ENCODE measurements at regions not wholly inside any gene's neighbourhood (a gene's known extent, or its start where the extent isn't known, plus 50 kb on each side); places are given as distances from the start of the nearest gene placed in this dataset.
"Not testable (repeated sequence)": the region's sequence is repeated elsewhere in the genome, so short reads cannot be mapped to it uniquely, and the experiment has no call there.

DNA sequence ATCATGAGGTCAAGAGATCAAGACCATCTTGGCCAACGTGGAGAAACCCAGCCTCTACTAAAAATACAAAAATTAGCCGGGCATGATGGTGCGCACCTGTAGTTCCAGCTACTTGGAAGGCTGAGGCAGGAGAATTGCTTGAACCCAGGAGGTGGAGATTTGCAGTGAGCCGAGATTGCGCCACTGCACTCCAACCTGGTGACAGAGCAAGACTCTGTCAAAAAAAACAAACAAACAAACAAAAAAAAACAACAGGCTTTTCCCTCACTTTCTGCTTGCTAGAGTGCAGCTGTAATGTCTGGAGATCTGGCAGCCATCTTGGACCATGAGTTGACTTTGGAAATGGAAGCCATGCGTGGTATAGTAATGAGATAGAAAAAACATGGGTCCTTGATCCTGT, 101.1 kb upstream of the SHB start:
- ATAC-seq; H3K27me3 ChIP-seq (ENCODE audit: control insufficient read depth, insufficient read depth, low read length); H3K4me1 ChIP-seq (ENCODE audit: control insufficient read depth, insufficient read depth, low read length); in situ Hi-C loops (cut with HindIII; ENCODE audit: low pct_unique_long_range_greater_than_20kb, low sequenced_read_pairs); H3K27ac ChIP-seq (ENCODE audit: low read length); H3K4me3 ChIP-seq (ENCODE audit: low read depth in 2 of 2, low read length in 2 of 2); DNase-seq (ENCODE audit: low read depth, low spot score); H3K36me3 ChIP-seq (ENCODE audit: control insufficient read depth, insufficient read depth, low read length); CTCF ChIA-PET; intact Hi-C loops (cut with micrococcal nuclease; ENCODE audit: unreplicated experiment); H3K9me3 ChIP-seq (ENCODE audit: control insufficient read depth, insufficient read depth, low read depth, low read length); POLR2A ChIA-PET; BruUV-seq (replicated peaks): not testable (repeated sequence)

GRCh38 chr9:38166501-38166900, 97.5 kb upstream of the SHB start:
- ChIA-PET CTCF (no interaction called here), POLR2A (no interaction called here)
- no peak overlapping the region for H3K27ac ChIP-seq (ENCODE audit: low read length)
- DNase-seq (ENCODE audit: low read depth, low spot score) (no peak), ATAC-seq (no peak)
- H3K27me3 ChIP-seq (ENCODE audit: control insufficient read depth, insufficient read depth, low read length): no peaks in the 10 kb centered on the region
- no peaks in the 10 kb centered on the region for H3K4me1 ChIP-seq (ENCODE audit: control insufficient read depth, insufficient read depth, low read length)
- BruUV-seq (replicated peaks): no TSS peak
- TF ChIP-seq REST (IDR thresholded peaks at IDR 0.05; ENCODE audit: insufficient read depth in 1 of 2, low read depth in 2 of 2, low read length in 1 of 2) (no peak), POLR2AphosphoS5 (IDR thresholded peaks at IDR 0.05; ENCODE audit: low read depth, low read length) (no peak), SIN3A (IDR thresholded peaks at IDR 0.05; ENCODE audit: borderline replicate concordance, insufficient read depth, low read depth, low read length) (no peak), TCF7L2 (IDR thresholded peaks at IDR 0.05; ENCODE audit: low read depth, low read length) (no peak), CTCF (IDR thresholded peaks at IDR 0.05) (no peak)
- in situ Hi-C loops (cut with HindIII; ENCODE audit: low pct_unique_long_range_greater_than_20kb, low sequenced_read_pairs): no loop called here
- H3K36me3 ChIP-seq (ENCODE audit: control insufficient read depth, insufficient read depth, low read length): no peaks in the 10 kb centered on the region
- no peak overlapping the region for H3K4me3 ChIP-seq (ENCODE audit: low read depth in 2 of 2, low read length in 2 of 2)
- peaks cover 3% of the 10 kb centered on the region; the same call in 1 of the 2 replicates for H3K9me3 ChIP-seq (ENCODE audit: control insufficient read depth, insufficient read depth, low read depth, low read length)
- intact Hi-C loops (cut with micrococcal nuclease; ENCODE audit: unreplicated experiment): no loop called here

DNA sequence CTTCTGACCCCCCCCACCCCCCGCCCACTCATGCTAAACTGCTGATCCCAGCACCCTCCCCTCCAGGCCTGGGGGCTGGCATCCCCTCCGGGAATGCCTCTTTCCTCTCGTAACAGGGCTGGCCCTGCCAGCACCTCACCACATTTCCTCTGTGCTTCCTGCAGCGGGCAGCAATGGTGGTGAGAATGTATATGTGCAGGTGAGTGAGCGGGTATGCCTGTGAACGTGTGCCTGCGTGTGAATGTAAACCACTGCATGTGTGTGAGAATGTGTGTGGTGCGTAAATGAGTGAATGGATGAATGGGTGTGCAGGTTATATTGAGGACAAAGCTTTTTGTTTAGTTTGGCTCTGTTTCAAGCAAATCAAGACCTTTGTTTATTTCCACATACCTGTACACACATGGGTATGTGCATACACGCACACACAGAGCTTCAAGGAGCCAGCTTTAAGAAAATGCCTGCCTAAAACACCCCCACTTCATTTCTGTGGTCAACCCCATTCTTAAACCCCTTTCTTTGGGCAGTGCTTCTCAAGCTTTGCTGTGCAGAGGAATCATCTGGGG, 95.7 kb upstream of the SHB start:
- Histone ChIP-seq H3K27ac (ENCODE audit: low read length) (no peak overlapping the region), H3K36me3 (ENCODE audit: control insufficient read depth, insufficient read depth, low read length) (no peaks in the 10 kb centered on the region), H3K27me3 (ENCODE audit: control insufficient read depth, insufficient read depth, low read length) (no peaks in the 10 kb centered on the region), H3K4me3 (ENCODE audit: low read depth in 2 of 2, low read length in 2 of 2) (no peak overlapping the region), H3K9me3 (ENCODE audit: control insufficient read depth, insufficient read depth, low read depth, low read length) (peaks cover 3% of the 10 kb centered on the region; the same call in 1 of the 2 replicates), H3K4me1 (ENCODE audit: control insufficient read depth, insufficient read depth, low read length) (no peaks in the 10 kb centered on the region)
- DNase-seq (ENCODE audit: low read depth, low spot score): no peak
- ChIA-PET CTCF (no interaction called here), POLR2A (interaction anchor here (0.6 kb wide), 1 partner anchor 10 kb away, joined by 10 read pairs; no protein-coding TSS in a partner anchor)
- no TSS peak for BruUV-seq (replicated peaks)
- intact Hi-C loops (cut with micrococcal nuclease; ENCODE audit: unreplicated experiment) (no loop called here), in situ Hi-C loops (cut with HindIII; ENCODE audit: low pct_unique_long_range_greater_than_20kb, low sequenced_read_pairs) (no loop called here)
- no peak for ATAC-seq
- TF ChIP-seq TCF7L2 (IDR thresholded peaks at IDR 0.05; ENCODE audit: low read depth, low read length): no peak
- TF ChIP-seq SIN3A (IDR thresholded peaks at IDR 0.05; ENCODE audit: borderline replicate concordance, insufficient read depth, low read depth, low read length): no peak
- no peak for TF ChIP-seq REST (IDR thresholded peaks at IDR 0.05; ENCODE audit: insufficient read depth in 1 of 2, low read depth in 2 of 2, low read length in 1 of 2)
